HCT116 (cell line): ENCODE measurements at regions not wholly inside any gene's neighbourhood (a gene's known extent, or its start where the extent isn't known, plus 50 kb on each side); places are given as distances from the start of the nearest gene placed in this dataset.

Experiments
- ATAC-seq: fragments of 200-7000 bp; cut with Tn5 transposase; 2 replicates; pipeline ENCODE4 v1.9.1; 2020; ENCODE audit warnings: mild to moderate bottlenecking, moderate library complexity
- BruUV-seq: library from RNA; stranded (reverse); fragments of 400-500 nt; replicated peaks from 2 replicates; lab custom pipeline; 2021; lab: Mats Ljungman, UMichigan
- CTCF ChIA-PET: fragments of 300-600 bp; sonication (Branson Sonifier 250); formaldehyde crosslinking; loops from one replicate; lab custom pipeline; 2021; ENCODE audit warnings: antibody characterized with exemption; lab: Charles Lee
- POLR2A ChIA-PET: fragments of 300-600, 350-600 bp; sonication (Branson Sonifier 250); formaldehyde crosslinking; loops from one replicate; lab custom pipeline; 2021; ENCODE audit warnings: antibody characterized with exemption; lab: Charles Lee
- RAD21 ChIA-PET, 2 experiments: fragments of 300-600 bp; sonication (Branson Sonifier 250); formaldehyde crosslinking; loops; one replicate each; lab custom pipeline; 2023; ENCODE audit warnings: low total read pairs in 2 of 2; ENCODE audit not compliant: uncharacterized antibody in 2 of 2, unreplicated experiment in 2 of 2, low non-redundant PET in 1 of 2; lab: Charles Lee
- DNase-seq: peaks from one replicate; pipeline ENCODE4 v3.0.0-alpha.2; 2010; ENCODE audit warnings: low read depth, low spot score
- H2AFZ ChIP-seq: fragments of 200-600 bp; shearing (Covaris generic), sonication (generic); 2 replicates; pipeline ENCODE4 v1.6.1; 2017; ENCODE audit warnings: low read depth, mixed run types, mixed read lengths, antibody characterized with exemption, low read length; ENCODE audit not compliant: poor library complexity, severe bottlenecking
- H3K27ac ChIP-seq: 2 replicates; pipeline ENCODE4 v1.5.1; 2012; ENCODE audit warnings: low read depth, low read length
- H3K27me3 ChIP-seq: fragments of 200-600 bp; sonication (generic); 2 replicates; pipeline ENCODE4 v1.6.1; 2016; ENCODE audit warnings: mixed run types, low read length, mixed read lengths; ENCODE audit not compliant: insufficient read depth
- H3K36me3 ChIP-seq, 2 experiments: fragments of 200-500 bp in 1 of 2; fragments of 200-600 bp in 1 of 2; sonication (Bioruptor generic) in 1 of 2; sonication (generic) in 1 of 2; 2 replicates each; pipeline versions ENCODE4 v1.5.1 to v1.6.1; 2014 to 2016; ENCODE audit warnings: low read length in 2 of 2, inconsistent platforms in 1 of 2, mixed read lengths in 1 of 2, mixed run types in 1 of 2; ENCODE audit not compliant: insufficient read depth in 2 of 2, control insufficient read depth in 1 of 2
- H3K4me1 ChIP-seq, 2 experiments: fragments of 200-600 bp in 1 of 2; sonication (generic) in 1 of 2; 2 replicates each; pipeline versions ENCODE4 v1.5.1 to v1.6.1; 2012 to 2017; ENCODE audit warnings: low read length in 2 of 2, inconsistent platforms in 1 of 2, mild to moderate bottlenecking in 1 of 2, mixed read lengths in 1 of 2, mixed run types in 1 of 2, moderate library complexity in 1 of 2; ENCODE audit not compliant: insufficient read depth in 2 of 2, control insufficient read depth in 1 of 2
- H3K4me2 ChIP-seq: fragments of 200-600 bp; sonication (generic); 2 replicates; pipeline ENCODE4 v1.6.1; 2017; ENCODE audit warnings: mixed run types, low read length, mixed read lengths
- H3K4me3 ChIP-seq, 2 experiments: fragments of 200-600 bp in 1 of 2; sonication (generic) in 1 of 2; replicated peaks in 1 of 2; 2 replicates each; pipeline ENCODE4 v1.5.1; 2011 to 2016; ENCODE audit warnings: low read length in 2 of 2, control low read depth in 1 of 2, low read depth in 1 of 2, mild to moderate bottlenecking in 1 of 2, mixed read lengths in 1 of 2, mixed run types in 1 of 2
- H3K79me2 ChIP-seq: fragments of 200-600 bp; sonication (generic); 2 replicates; pipeline ENCODE4 v1.6.1; 2017; ENCODE audit warnings: mild to moderate bottlenecking, mixed run types, low read length, moderate library complexity, mixed read lengths; ENCODE audit not compliant: insufficient read depth
- H3K9ac ChIP-seq: fragments of 200-600 bp; sonication (generic); 2 replicates; pipeline ENCODE4 v1.6.1; 2016; ENCODE audit warnings: low read length, mixed read lengths
- H3K9me2 ChIP-seq: fragments of 200-600 bp; sonication (generic), shearing (Covaris generic); 2 replicates; pipeline ENCODE4 v1.6.1; 2017; ENCODE audit warnings: mixed run types, mild to moderate bottlenecking, moderate library complexity; ENCODE audit not compliant: insufficient read depth
- H3K9me3 ChIP-seq, 2 experiments: fragments of 200-500 bp in 1 of 2; fragments of 200-600 bp in 1 of 2; sonication (Bioruptor generic) in 1 of 2; sonication (generic) in 1 of 2; 2 replicates each; pipeline ENCODE4 v1.6.1; 2014 to 2017; ENCODE audit warnings: low read length in 2 of 2, mixed read lengths in 2 of 2, inconsistent platforms in 1 of 2, low read depth in 1 of 2, mild to moderate bottlenecking in 1 of 2, mixed run types in 1 of 2, moderate library complexity in 1 of 2; ENCODE audit not compliant: control insufficient read depth in 1 of 2, insufficient read depth in 1 of 2
- H4K20me1 ChIP-seq: fragments of 200-600 bp; sonication (generic), shearing (Covaris generic); 2 replicates; pipeline ENCODE4 v1.6.1; 2017; ENCODE audit warnings: mixed run types, mild to moderate bottlenecking, moderate library complexity; ENCODE audit not compliant: insufficient read depth
- ATF3 ChIP-seq: IDR thresholded peaks from 2 replicates; pipeline ENCODE4 v1.6.1; 2012
- CBX3 ChIP-seq: IDR thresholded peaks from 2 replicates; pipeline ENCODE4 v1.6.1; 2012; ENCODE audit warnings: low read depth
- CEBPB ChIP-seq: IDR thresholded peaks from 2 replicates; pipeline ENCODE4 v1.6.1; 2012; ENCODE audit warnings: low read depth
- CTCF ChIP-seq, 3 experiments: fragments of 200-600 bp in 1 of 3; sonication (generic) in 1 of 3; IDR thresholded peaks in 2 of 3; conservative IDR thresholded peaks in 1 of 3; 2 replicates each; pipeline ENCODE4 v1.5.1; 2012 to 2017; ENCODE audit warnings: low read depth in 2 of 3, low read length in 2 of 3, antibody characterized with exemption in 1 of 3, borderline replicate concordance in 1 of 3, control low read depth in 1 of 3, mild to moderate bottlenecking in 1 of 3, mixed read lengths in 1 of 3, mixed run types in 1 of 3, moderate library complexity in 1 of 3; ENCODE audit not compliant: insufficient read depth in 1 of 3
- EZH2 ChIP-seq: fragments of 200-600 bp; sonication (generic); IDR thresholded peaks from 2 replicates; pipeline ENCODE4 v1.6.1; 2017; ENCODE audit warnings: antibody characterized with exemption, mixed run types
- EZH2phosphoT487 ChIP-seq: fragments of 200-600 bp; IDR thresholded peaks from 2 replicates; pipeline ENCODE4 v1.6.1; 2018; ENCODE audit warnings: antibody characterized with exemption, borderline replicate concordance
- FOSL1 ChIP-seq: IDR thresholded peaks from 2 replicates; pipeline ENCODE4 v1.6.1; 2012; ENCODE audit warnings: low read depth
- JUND ChIP-seq: IDR thresholded peaks from 2 replicates; pipeline ENCODE4 v1.6.1; 2012
- POLR2A ChIP-seq: IDR thresholded peaks from 2 replicates; pipeline ENCODE4 v1.7.0; 2011; ENCODE audit warnings: borderline replicate concordance; ENCODE audit not compliant: insufficient read depth, insufficient read length; ENCODE audit errors: extremely low read depth
- POLR2AphosphoS5 ChIP-seq: IDR thresholded peaks from 2 replicates; pipeline ENCODE4 v1.6.1; 2011; ENCODE audit warnings: mild to moderate bottlenecking, low read depth, low read length, moderate library complexity
- RAD21 ChIP-seq: IDR thresholded peaks from 2 replicates; pipeline ENCODE4 v1.6.1; 2012; ENCODE audit warnings: low read depth, mild to moderate bottlenecking
- REST ChIP-seq: IDR thresholded peaks from 2 replicates; pipeline ENCODE4 v1.6.1; 2012; ENCODE audit warnings: low read depth
- SP1 ChIP-seq: IDR thresholded peaks from 2 replicates; pipeline ENCODE4 v1.6.1; 2012; ENCODE audit warnings: low read depth
- SRF ChIP-seq: IDR thresholded peaks from 2 replicates; pipeline ENCODE4 v1.6.1; 2012; ENCODE audit warnings: low read depth
- TCF7L2 ChIP-seq: IDR thresholded peaks from 2 replicates; pipeline ENCODE4 v1.7.0; 2011; ENCODE audit warnings: borderline replicate concordance, inconsistent platforms; ENCODE audit not compliant: insufficient read depth, insufficient read length; ENCODE audit errors: extremely low read depth
- ZBTB33 ChIP-seq: IDR thresholded peaks from 2 replicates; pipeline ENCODE4 v1.6.1; 2011; ENCODE audit warnings: mild to moderate bottlenecking, low read length, moderate library complexity; ENCODE audit not compliant: insufficient replicate concordance; ENCODE audit errors: extremely low read depth
- ZFX ChIP-seq: fragments of 450-650 bp; IDR thresholded peaks from 2 replicates; pipeline ENCODE4 v1.6.1; 2017
- ZNF274 ChIP-seq: fragments of 200-500 bp; sonication (Bioruptor generic); IDR thresholded peaks from 2 replicates; pipeline ENCODE4 v1.6.1; 2014; ENCODE audit warnings: mild to moderate bottlenecking, low read depth, low read length, inconsistent platforms
- intact Hi-C: fragments of 100-400 bp; cut with micrococcal nuclease; formaldehyde crosslinking; loops from 2 replicates; pipeline ENCODE4 v1.10.0; 2022

- TF ChIP-seq ZNF274 = no peak
- no peak for TF ChIP-seq RAD21
- no peak for TF ChIP-seq REST
- TF ChIP-seq FOSL1 = no peak
- TF ChIP-seq EZH2 = no peak
- TF ChIP-seq CEBPB = no peak
- no peak for TF ChIP-seq SRF
Measured at GRCh38 chr11:130624971-130625544, 176.6 kb downstream of the ADAMTS15 start (continued).

GRCh38 chr11:130625578-130626306 lies 177.3 kb downstream of the ADAMTS15 start:
- Histone ChIP-seq H3K36me3 (no peaks in the 10 kb centered on the region), H2AFZ (no peak overlapping the region), H3K4me1 (peaks cover 0 to 2% of the 10 kb centered on the region in 2 experiments; a peak in 1 of 4 replicates), H3K9ac (no peak overlapping the region), H3K9me2 (no peaks in the 10 kb centered on the region), H3K4me2 (no peak overlapping the region), H3K27ac (no peak overlapping the region), H4K20me1 (no peaks in the 10 kb centered on the region), H3K27me3 (peaks cover 28% of the 10 kb centered on the region), H3K79me2 (no peaks in the 10 kb centered on the region), H3K9me3 (no peaks in the 10 kb centered on the region), H3K4me3 (no peak overlapping the region)
- intact Hi-C loops = no loop called here
- no peak for DNase-seq
- ChIA-PET CTCF (no interaction called here), POLR2A (no interaction called here), RAD21 (no interaction called here)
- BruUV-seq = no TSS peak
- ATAC-seq = no peak
- TF ChIP-seq ATF3 (no peak), SP1 (no peak), JUND (no peak), ZFX (no peak), POLR2A (no peak), SRF (no peak), TCF7L2 (no peak), CTCF (IDR thresholded peaks at IDR 0.05 in 2 of 3, conservative IDR thresholded peaks at IDR 0.05 in 1 of 3; ENCODE audit: borderline replicate concordance in 1 of 3, insufficient read depth in 1 of 3, low read depth in 2 of 3, low read length in 2 of 3) (no peak), EZH2phosphoT487 (no peak), CBX3 (no peak), EZH2 (no peak), ZNF274 (no peak), ZBTB33 (no peak), POLR2AphosphoS5 (no peak)
